MCF 10A (cell line): ENCODE measurements at regions not wholly inside any gene's neighbourhood (a gene's known extent, or its start where the extent isn't known, plus 50 kb on each side); places are given as distances from the start of the nearest gene placed in this dataset.

ENCODE experiments used
- BruUV-seq: library from RNA; stranded (reverse); fragments of 400-500 nt; replicated peaks from 2 replicates; lab custom pipeline; 2021; lab: Mats Ljungman, UMichigan
- CTCF ChIA-PET: fragments of 300-600 bp; sonication (Branson Sonifier 250); formaldehyde crosslinking; extraction: SDS; loops from one replicate; lab custom pipeline; 2021; ENCODE audit warnings: antibody characterized with exemption, inconsistent platforms; lab: Yijun Ruan, JAX
- POLR2A ChIA-PET: fragments of 300-600, 350-650 bp; sonication (Branson Sonifier 250); formaldehyde crosslinking; extraction: SDS; loops from one replicate; lab custom pipeline; 2020; ENCODE audit warnings: antibody characterized with exemption, inconsistent platforms; lab: Yijun Ruan, JAX
- DNase-seq: peaks from one replicate; pipeline ENCODE4 v3.0.0-alpha.2; 2018; ENCODE audit not compliant: unreplicated experiment
- H3K27ac Mint-ChIP-seq: one replicate; pipeline ENCODE4 v1.8.0; 2022; ENCODE audit warnings: mild to moderate bottlenecking, low read depth, mixed read lengths; ENCODE audit not compliant: unreplicated experiment
- H3K27me3 Mint-ChIP-seq: one replicate; pipeline ENCODE4 v1.8.0; 2022; ENCODE audit warnings: mixed read lengths; ENCODE audit not compliant: insufficient read depth, unreplicated experiment
- H3K36me3 Mint-ChIP-seq: one replicate; pipeline ENCODE4 v1.8.0; 2022; ENCODE audit warnings: mild to moderate bottlenecking, moderate library complexity, mixed read lengths; ENCODE audit not compliant: insufficient read depth, unreplicated experiment
- H3K4me1 Mint-ChIP-seq: one replicate; pipeline ENCODE4 v1.8.0; 2022; ENCODE audit warnings: mixed read lengths; ENCODE audit not compliant: insufficient read depth, unreplicated experiment
- H3K4me3 Mint-ChIP-seq: one replicate; pipeline ENCODE4 v1.8.0; 2022; ENCODE audit warnings: mild to moderate bottlenecking, moderate library complexity, mixed read lengths; ENCODE audit not compliant: unreplicated experiment
- H3K9me3 Mint-ChIP-seq: one replicate; pipeline ENCODE4 v1.8.0; 2022; ENCODE audit warnings: mixed read lengths; ENCODE audit not compliant: unreplicated experiment
- intact Hi-C: fragments of 100-400 bp; cut with micrococcal nuclease; formaldehyde crosslinking; loops from 2 replicates; pipeline ENCODE4 v1.14.1; 2022
- TF ChIP-seq, protein P1 (sequence below): fragments of 200-600 bp; IDR thresholded peaks from one replicate; pipeline ENCODE4 v1.8.0; 2022; ENCODE audit warnings: antibody characterized with exemption, mild to moderate bottlenecking; ENCODE audit not compliant: unreplicated experiment

DNA sequence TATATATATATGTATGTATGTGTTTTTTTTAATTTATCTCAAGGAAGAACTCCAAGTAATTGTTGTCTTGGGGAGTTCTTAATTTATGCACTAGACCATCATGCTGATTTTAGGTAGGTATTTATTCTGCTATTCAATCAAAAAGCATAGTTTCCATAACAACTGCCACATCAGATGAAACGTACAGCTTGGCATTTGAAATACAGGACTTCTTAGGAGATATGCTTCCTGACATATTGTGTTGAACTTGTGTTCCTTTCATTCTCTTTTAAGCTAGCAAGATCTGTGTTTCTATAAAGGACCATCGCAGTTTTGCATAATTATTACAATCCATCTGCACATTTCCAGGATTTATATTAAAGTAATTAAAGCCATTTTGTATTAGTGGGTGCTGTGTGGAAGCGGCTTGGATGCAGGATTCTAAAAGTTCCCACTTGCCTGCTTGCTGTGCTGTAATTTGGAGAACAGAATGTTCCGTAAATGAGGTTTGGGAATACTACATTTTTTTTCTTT is 343.5 kb upstream of the FANCL start:
- no peak for DNase-seq
- TF ChIP-seq, protein P1, sequence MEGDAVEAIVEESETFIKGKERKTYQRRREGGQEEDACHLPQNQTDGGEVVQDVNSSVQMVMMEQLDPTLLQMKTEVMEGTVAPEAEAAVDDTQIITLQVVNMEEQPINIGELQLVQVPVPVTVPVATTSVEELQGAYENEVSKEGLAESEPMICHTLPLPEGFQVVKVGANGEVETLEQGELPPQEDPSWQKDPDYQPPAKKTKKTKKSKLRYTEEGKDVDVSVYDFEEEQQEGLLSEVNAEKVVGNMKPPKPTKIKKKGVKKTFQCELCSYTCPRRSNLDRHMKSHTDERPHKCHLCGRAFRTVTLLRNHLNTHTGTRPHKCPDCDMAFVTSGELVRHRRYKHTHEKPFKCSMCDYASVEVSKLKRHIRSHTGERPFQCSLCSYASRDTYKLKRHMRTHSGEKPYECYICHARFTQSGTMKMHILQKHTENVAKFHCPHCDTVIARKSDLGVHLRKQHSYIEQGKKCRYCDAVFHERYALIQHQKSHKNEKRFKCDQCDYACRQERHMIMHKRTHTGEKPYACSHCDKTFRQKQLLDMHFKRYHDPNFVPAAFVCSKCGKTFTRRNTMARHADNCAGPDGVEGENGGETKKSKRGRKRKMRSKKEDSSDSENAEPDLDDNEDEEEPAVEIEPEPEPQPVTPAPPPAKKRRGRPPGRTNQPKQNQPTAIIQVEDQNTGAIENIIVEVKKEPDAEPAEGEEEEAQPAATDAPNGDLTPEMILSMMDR: no peak
- Mint-ChIP-seq H3K4me3 (no peak overlapping the region), H3K36me3 (no peaks in the 10 kb centered on the region), H3K4me1 (no peaks in the 10 kb centered on the region), H3K9me3 (no peaks in the 10 kb centered on the region), H3K27me3 (no peaks in the 10 kb centered on the region), H3K27ac (no peak overlapping the region)
- CTCF ChIA-PET: no interaction called here
- POLR2A ChIA-PET: no interaction called here
- intact Hi-C loops: no loop called here
- BruUV-seq: no TSS peak

DNA sequence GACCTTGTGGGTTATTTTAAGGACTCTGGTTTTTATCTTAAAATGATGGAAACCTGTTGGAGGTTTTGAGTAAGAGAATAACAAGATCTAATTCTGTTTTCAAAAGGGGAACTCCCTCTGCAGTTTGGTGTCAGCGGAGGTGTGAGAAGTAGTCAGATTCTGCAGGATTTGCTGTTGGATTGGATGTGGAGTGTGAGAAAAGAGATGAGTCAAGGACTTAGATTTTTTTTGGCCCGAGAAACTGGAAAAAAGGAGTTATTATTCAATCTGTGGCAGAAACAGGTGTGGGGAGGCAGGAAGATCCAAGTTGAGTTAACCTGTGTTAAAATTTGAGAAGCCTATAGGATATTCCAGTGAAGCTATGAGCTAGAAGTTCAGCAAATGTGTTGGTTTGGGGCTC is 337.2 kb upstream of the FANCL start:
- BruUV-seq: no TSS peak
- ChIA-PET CTCF (interaction anchor here (0.5 to 0.7 kb wide), 3 partner anchors 9 to 1353 kb away, joined by 3 read pairs; no protein-coding TSS in a partner anchor), POLR2A (no interaction called here)
- no peaks in the 10 kb centered on the region for H3K27me3 Mint-ChIP-seq
- H3K4me3 Mint-ChIP-seq: no peak overlapping the region
- TF ChIP-seq, protein P1: no peak
- H3K4me1 Mint-ChIP-seq: no peaks in the 10 kb centered on the region
- intact Hi-C loops: no loop called here
- H3K9me3 Mint-ChIP-seq: no peaks in the 10 kb centered on the region
- no peaks in the 10 kb centered on the region for H3K36me3 Mint-ChIP-seq
- H3K27ac Mint-ChIP-seq: no peak overlapping the region
- no peak for DNase-seq

DNA sequence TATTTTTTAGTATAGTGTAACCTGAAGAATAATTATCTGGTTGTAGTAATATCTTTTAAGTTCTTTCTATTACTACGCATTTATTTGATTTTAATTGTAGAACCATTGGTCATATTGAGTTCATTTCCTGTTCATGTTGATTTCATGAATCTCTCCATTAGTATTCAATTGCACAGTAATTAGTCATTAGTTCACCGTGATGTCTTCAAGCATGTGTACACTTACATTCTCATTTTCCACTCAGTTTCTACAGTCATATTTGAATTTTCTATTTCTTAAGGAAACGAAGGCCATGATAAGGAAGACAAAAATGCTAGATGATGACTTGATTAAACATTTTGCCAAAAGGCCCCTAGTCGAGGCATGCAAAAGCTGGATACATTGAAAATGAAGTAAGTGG is 333.7 kb upstream of the FANCL start:
- CTCF ChIA-PET: interaction anchor here (0.6 to 6.6 kb wide), 4 partner anchors 13 to 826 kb away, joined by 3 to 72 read pairs (median 3); no protein-coding TSS in a partner anchor
- intact Hi-C loops: no loop called here

DNA sequence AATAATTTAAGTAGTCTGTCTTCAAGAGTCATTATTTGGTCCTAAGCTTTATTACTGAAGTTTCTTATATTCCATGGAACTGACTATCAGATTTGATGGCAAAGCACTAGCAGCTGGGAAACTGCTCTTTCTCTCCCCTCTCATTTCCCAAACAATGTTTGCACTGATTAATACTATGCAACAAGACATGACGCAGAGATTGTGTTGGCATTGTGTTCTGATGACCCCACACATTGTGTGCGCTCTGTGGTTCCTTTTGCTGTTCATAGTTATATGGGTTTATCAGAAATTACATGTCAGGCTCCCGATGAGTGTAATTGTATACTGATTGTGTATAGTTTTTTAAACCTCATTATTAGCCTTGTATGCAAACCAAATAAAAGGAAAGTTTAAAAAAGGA is 331.6 kb upstream of the FANCL start:
- no peaks in the 10 kb centered on the region for H3K36me3 Mint-ChIP-seq
- H3K9me3 Mint-ChIP-seq: no peaks in the 10 kb centered on the region
- no TSS peak for BruUV-seq
- no peak overlapping the region for H3K27ac Mint-ChIP-seq
- H3K4me1 Mint-ChIP-seq: peaks cover 18% of the 10 kb centered on the region
- no peaks in the 10 kb centered on the region for H3K27me3 Mint-ChIP-seq
- POLR2A ChIA-PET: no interaction called here
- intact Hi-C loops: no loop called here
- DNase-seq: no peak
- H3K4me3 Mint-ChIP-seq: no peak overlapping the region
- CTCF ChIA-PET: interaction anchor here (0.7 to 6.6 kb wide), 5 partner anchors 67 to 132 kb away, joined by 3 to 72 read pairs (median 3); no protein-coding TSS in a partner anchor
- TF ChIP-seq, protein P1: no peak

More for the DNA sequence above, 333.7 kb upstream of the FANCL start:
- BruUV-seq: no TSS peak
- peaks cover 9% of the 10 kb centered on the region for H3K4me1 Mint-ChIP-seq
- no peak overlapping the region for H3K4me3 Mint-ChIP-seq
- TF ChIP-seq, protein P1: no peak
- no peaks in the 10 kb centered on the region for H3K36me3 Mint-ChIP-seq
- POLR2A ChIA-PET: no interaction called here
- no peaks in the 10 kb centered on the region for H3K9me3 Mint-ChIP-seq
- no peak overlapping the region for H3K27ac Mint-ChIP-seq
- H3K27me3 Mint-ChIP-seq: no peaks in the 10 kb centered on the region
- DNase-seq: no peak
